Gastroesophageal sphincter (tissue), 3 donors: ENCODE measurements at regions not wholly inside any gene's neighbourhood (a gene's known extent, or its start where the extent isn't known, plus 50 kb on each side); places are given as distances from the start of the nearest gene placed in this dataset.

ENCODE experiments used
- POLR2A ChIP-seq, 2 donors: fragments of 450-650 bp; IDR thresholded peaks; one replicate each; pipeline ENCODE4 v1.6.1; 2017; ENCODE audit warnings: antibody characterized with exemption in 2 of 2, mild to moderate bottlenecking in 2 of 2, moderate library complexity in 1 of 2
- TF ChIP-seq, protein P1 (sequence below), 4 experiments: fragments of 200-600 bp in 2 of 4; fragments of 450-650 bp in 2 of 4; sonication (generic) in 1 of 4; IDR thresholded peaks; one replicate each; pipeline ENCODE4 v1.5.1; 2017 to 2019; ENCODE audit warnings: antibody characterized with exemption in 4 of 4, mild to moderate bottlenecking in 2 of 4, moderate library complexity in 2 of 4

DNA sequence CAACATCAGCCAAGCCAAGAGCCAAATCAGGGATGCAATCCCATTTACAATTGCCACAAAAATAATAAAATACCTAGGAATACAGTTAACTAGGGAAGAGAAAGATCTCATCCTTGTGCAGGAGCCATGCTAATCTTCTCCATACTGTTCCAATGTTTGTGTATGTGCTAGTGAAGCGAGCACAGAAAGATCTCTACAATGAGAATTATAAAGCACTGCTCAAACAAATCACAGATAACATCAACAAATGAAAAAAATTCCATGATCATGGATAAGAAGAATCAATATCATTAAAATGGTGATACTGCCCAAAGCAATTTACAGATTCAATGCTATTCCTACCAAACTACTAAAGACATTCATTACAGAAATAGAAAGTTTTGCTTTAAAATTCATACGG lies 215.6 kb downstream of the FOXG1 start:
- TF ChIP-seq POLR2A (IDR thresholded peaks at IDR 0.05) = no peak
- TF ChIP-seq, protein P1, sequence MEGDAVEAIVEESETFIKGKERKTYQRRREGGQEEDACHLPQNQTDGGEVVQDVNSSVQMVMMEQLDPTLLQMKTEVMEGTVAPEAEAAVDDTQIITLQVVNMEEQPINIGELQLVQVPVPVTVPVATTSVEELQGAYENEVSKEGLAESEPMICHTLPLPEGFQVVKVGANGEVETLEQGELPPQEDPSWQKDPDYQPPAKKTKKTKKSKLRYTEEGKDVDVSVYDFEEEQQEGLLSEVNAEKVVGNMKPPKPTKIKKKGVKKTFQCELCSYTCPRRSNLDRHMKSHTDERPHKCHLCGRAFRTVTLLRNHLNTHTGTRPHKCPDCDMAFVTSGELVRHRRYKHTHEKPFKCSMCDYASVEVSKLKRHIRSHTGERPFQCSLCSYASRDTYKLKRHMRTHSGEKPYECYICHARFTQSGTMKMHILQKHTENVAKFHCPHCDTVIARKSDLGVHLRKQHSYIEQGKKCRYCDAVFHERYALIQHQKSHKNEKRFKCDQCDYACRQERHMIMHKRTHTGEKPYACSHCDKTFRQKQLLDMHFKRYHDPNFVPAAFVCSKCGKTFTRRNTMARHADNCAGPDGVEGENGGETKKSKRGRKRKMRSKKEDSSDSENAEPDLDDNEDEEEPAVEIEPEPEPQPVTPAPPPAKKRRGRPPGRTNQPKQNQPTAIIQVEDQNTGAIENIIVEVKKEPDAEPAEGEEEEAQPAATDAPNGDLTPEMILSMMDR (IDR thresholded peaks at IDR 0.05) = no peak
